ENCODE measurements at regions not wholly inside any gene's neighbourhood (a gene's known extent, or its start where the extent isn't known, plus 50 kb on each side); places are given as distances from the start of the nearest gene placed in this dataset.
"Not testable (repeated sequence)": the region's sequence is repeated elsewhere in the genome, so short reads cannot be mapped to it uniquely, and the experiment has no call there.

GRCh38 chr7:6975346-6975745, 149.3 kb upstream of the CCZ1B start:
- TF ChIP-seq, protein P1, sequence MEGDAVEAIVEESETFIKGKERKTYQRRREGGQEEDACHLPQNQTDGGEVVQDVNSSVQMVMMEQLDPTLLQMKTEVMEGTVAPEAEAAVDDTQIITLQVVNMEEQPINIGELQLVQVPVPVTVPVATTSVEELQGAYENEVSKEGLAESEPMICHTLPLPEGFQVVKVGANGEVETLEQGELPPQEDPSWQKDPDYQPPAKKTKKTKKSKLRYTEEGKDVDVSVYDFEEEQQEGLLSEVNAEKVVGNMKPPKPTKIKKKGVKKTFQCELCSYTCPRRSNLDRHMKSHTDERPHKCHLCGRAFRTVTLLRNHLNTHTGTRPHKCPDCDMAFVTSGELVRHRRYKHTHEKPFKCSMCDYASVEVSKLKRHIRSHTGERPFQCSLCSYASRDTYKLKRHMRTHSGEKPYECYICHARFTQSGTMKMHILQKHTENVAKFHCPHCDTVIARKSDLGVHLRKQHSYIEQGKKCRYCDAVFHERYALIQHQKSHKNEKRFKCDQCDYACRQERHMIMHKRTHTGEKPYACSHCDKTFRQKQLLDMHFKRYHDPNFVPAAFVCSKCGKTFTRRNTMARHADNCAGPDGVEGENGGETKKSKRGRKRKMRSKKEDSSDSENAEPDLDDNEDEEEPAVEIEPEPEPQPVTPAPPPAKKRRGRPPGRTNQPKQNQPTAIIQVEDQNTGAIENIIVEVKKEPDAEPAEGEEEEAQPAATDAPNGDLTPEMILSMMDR (IDR thresholded peaks at IDR 0.05; ENCODE audit: low read length) = not testable (repeated sequence)
- not testable (repeated sequence) for TF ChIP-seq EZH2phosphoT487 (IDR thresholded peaks at IDR 0.05; ENCODE audit: low read length)
